ENCODE measurements at regions not wholly inside any gene's neighbourhood (a gene's known extent, or its start where the extent isn't known, plus 50 kb on each side); places are given as distances from the start of the nearest gene placed in this dataset.

DNA sequence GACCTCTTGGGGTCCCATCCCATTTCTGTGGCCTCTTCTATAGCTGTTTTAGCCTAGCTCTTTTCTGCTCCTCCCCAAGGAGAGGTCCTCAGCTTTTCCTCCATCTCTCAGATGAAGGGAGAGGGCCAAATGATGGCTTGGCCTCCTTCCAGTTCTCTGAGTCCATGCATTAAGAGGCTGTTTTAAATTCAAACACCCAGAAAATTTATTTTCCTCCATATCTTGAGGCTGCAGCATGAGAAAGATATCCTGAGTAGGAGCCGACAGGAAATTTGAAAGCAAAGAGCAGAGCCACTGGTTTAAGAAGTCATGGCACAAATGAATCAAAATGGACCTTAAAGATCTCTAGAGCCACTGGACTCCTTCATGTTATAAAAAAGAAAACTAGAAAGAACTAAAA lies 558.8 kb downstream of the MID1IP1 start:
- POLR2A ChIA-PET (ENCODE audit: unreplicated experiment), result no interaction called here

More for the DNA sequence above, 558.8 kb downstream of the MID1IP1 start:
- Histone ChIP-seq H3K9me3 (ENCODE audit: control insufficient read depth, insufficient read depth, low read length) (no peaks in the 10 kb centered on the region), H3K23ac (ENCODE audit: low read depth, low read length) (no peak overlapping the region), H3K9ac (ENCODE audit: low read depth, low read length) (no peak overlapping the region), H4K20me1 (ENCODE audit: insufficient read depth, low read length) (no peaks in the 10 kb centered on the region), H2BK120ac (ENCODE audit: low read depth, low read length) (no peak overlapping the region), H3K27ac (ENCODE audit: insufficient read depth, low read length) (no peak overlapping the region), H3K4ac (ENCODE audit: low read depth, low read length) (no peak overlapping the region), H3K4me3 (ENCODE audit: insufficient read depth, low read depth, low read length) (no peak overlapping the region), H3K4me1 (ENCODE audit: control insufficient read depth, insufficient read depth, low read length) (no peaks in the 10 kb centered on the region), H2BK15ac (ENCODE audit: low read depth, low read length) (no peak overlapping the region), H3K18ac (ENCODE audit: low read depth, low read length) (no peak overlapping the region), H3K27me3 (ENCODE audit: control insufficient read depth, insufficient read depth, low read length) (peaks cover 21% of the 10 kb centered on the region), H2AK5ac (ENCODE audit: low read depth, low read length) (no peak overlapping the region), H4K91ac (ENCODE audit: insufficient read depth, low read depth, low read length) (no peak overlapping the region), H2AFZ (replicated peaks; ENCODE audit: low read length, poor library complexity) (no peak overlapping the region), H4K8ac (ENCODE audit: low read depth in 2 of 2, low read length in 2 of 2) (no peak overlapping the region), H2BK5ac (ENCODE audit: low read depth, low read length, poor library complexity, severe bottlenecking) (no peak overlapping the region), H3K4me2 (ENCODE audit: low read depth, low read length) (no peak overlapping the region), H3K9me1 (ENCODE audit: insufficient read depth, low read length) (no peaks in the 10 kb centered on the region; the same call in 1 of the 2 replicates), H2AK9ac (replicated peaks; ENCODE audit: low read depth, low read length, poor library complexity) (no peak overlapping the region), H3K56ac (ENCODE audit: extremely low read depth, insufficient read depth, low read length) (no peak overlapping the region), H4K5ac (ENCODE audit: low read depth, low read length) (no peak overlapping the region), H3K79me1 (ENCODE audit: low read depth in 1 of 2, low read length in 2 of 2) (no peaks in the 10 kb centered on the region), H3K14ac (replicated peaks; ENCODE audit: low read depth, low read length) (no peak overlapping the region), H3K36me3 (ENCODE audit: control insufficient read depth, insufficient read depth, low read length) (no peaks in the 10 kb centered on the region), H2BK20ac (ENCODE audit: low read depth, low read length) (no peak overlapping the region)
- TF ChIP-seq, protein P1, sequence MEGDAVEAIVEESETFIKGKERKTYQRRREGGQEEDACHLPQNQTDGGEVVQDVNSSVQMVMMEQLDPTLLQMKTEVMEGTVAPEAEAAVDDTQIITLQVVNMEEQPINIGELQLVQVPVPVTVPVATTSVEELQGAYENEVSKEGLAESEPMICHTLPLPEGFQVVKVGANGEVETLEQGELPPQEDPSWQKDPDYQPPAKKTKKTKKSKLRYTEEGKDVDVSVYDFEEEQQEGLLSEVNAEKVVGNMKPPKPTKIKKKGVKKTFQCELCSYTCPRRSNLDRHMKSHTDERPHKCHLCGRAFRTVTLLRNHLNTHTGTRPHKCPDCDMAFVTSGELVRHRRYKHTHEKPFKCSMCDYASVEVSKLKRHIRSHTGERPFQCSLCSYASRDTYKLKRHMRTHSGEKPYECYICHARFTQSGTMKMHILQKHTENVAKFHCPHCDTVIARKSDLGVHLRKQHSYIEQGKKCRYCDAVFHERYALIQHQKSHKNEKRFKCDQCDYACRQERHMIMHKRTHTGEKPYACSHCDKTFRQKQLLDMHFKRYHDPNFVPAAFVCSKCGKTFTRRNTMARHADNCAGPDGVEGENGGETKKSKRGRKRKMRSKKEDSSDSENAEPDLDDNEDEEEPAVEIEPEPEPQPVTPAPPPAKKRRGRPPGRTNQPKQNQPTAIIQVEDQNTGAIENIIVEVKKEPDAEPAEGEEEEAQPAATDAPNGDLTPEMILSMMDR (conservative IDR thresholded peaks at IDR 0.05; ENCODE audit: low read depth, low read length), result no peak
- no peak for TF ChIP-seq SMC3 (IDR thresholded peaks at IDR 0.05; ENCODE audit: low read depth, low read length)
- no peak for TF ChIP-seq CEBPB (IDR thresholded peaks at IDR 0.05; ENCODE audit: low read depth, low read length)
- no peak for TF ChIP-seq NFE2L2 (IDR thresholded peaks at IDR 0.05; ENCODE audit: low read depth, low read length)
- no peak for TF ChIP-seq RAD21 (IDR thresholded peaks at IDR 0.05; ENCODE audit: low read length)
- in situ Hi-C loops (cut with MboI; ENCODE audit: low sequenced_read_pairs), result no loop called here
- no peak for DNase-seq
- no peak for ATAC-seq (ENCODE audit: low read depth)
- WGBS, 2 experiments (ENCODE audit: extremely low coverage in 2 of 2, insufficient read length in 1 of 2), result no CpG with 5 or more reads among the region's 1 CpG
- no TSS peak for BruUV-seq (replicated peaks)
- intact Hi-C loops (cut with micrococcal nuclease), result no loop called here
- CTCF ChIA-PET, result no interaction called here
- dilution Hi-C loops (cut with HindIII; ENCODE audit: low sequenced_read_pairs, unreplicated experiment), result no loop called here

All from IMR-90 (cell line).